ENCODE measurements at regions not wholly inside any gene's neighbourhood (a gene's known extent, or its start where the extent isn't known, plus 50 kb on each side); places are given as distances from the start of the nearest gene placed in this dataset.

DNA sequence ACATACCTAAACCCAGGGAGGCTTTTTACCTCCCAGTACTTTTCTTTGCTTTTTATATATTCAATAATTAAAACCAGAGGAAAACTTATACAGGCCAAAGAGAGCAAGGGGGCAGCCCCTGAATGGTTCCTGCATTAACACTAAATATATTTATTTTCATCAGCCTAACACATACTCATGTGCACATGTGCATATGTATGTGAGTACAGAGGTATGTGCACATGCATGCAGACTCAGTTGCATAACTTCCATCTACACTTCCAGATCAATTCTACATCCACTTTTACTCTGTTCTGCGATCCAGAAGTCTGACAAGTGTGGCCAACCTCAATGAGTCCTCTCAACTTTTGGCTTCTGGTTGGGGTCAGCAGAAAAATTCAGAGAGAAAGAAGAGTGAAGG, 794.2 kb downstream of the DHX35 start:
- Mint-ChIP-seq H3K27me3 (ENCODE audit: low read depth) (no peaks in the 10 kb centered on the region; the same call in 1 of the 2 replicates), H3K4me3 (no peak overlapping the region), H3K36me3 (no peaks in the 10 kb centered on the region), H3K27ac (no peak overlapping the region), H3K4me1 (no peaks in the 10 kb centered on the region), H3K9me3 (0 out of 2 replicates have a peak, but pooled peaks cover 3% of the 10 kb centered on the region)
- ATAC-seq, result no peak
- no peak for DNase-seq (ENCODE audit: low spot score)
- ChIA-PET POLR2A (no interaction called here), CTCF (no interaction called here)
- TF ChIP-seq, protein P1, sequence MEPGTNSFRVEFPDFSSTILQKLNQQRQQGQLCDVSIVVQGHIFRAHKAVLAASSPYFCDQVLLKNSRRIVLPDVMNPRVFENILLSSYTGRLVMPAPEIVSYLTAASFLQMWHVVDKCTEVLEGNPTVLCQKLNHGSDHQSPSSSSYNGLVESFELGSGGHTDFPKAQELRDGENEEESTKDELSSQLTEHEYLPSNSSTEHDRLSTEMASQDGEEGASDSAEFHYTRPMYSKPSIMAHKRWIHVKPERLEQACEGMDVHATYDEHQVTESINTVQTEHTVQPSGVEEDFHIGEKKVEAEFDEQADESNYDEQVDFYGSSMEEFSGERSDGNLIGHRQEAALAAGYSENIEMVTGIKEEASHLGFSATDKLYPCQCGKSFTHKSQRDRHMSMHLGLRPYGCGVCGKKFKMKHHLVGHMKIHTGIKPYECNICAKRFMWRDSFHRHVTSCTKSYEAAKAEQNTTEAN (CRISPR knock-in tag; IDR thresholded peaks at IDR 0.05), result no peak
- TF ChIP-seq TP53 (CRISPR knock-in tag; IDR thresholded peaks at IDR 0.05) (no peak), NR3C1 (CRISPR knock-in tag; conservative IDR thresholded peaks at IDR 0.05; ENCODE audit: low read depth) (no peak), EMX1 (CRISPR knock-in tag; IDR thresholded peaks at IDR 0.05) (no peak), FOXP1 (CRISPR knock-in tag; IDR thresholded peaks at IDR 0.05; ENCODE audit: borderline replicate concordance) (no peak), KAT7 (CRISPR knock-in tag; IDR thresholded peaks at IDR 0.05; ENCODE audit: borderline replicate concordance) (no peak), NFE2L1 (CRISPR knock-in tag; IDR thresholded peaks at IDR 0.05) (no peak), PRRX2 (CRISPR knock-in tag; IDR thresholded peaks at IDR 0.05) (no peak), NFATC4 (CRISPR knock-in tag; IDR thresholded peaks at IDR 0.05) (no peak), ELF4 (CRISPR knock-in tag; IDR thresholded peaks at IDR 0.05; ENCODE audit: low read depth) (no peak), FOXJ3 (CRISPR knock-in tag; IDR thresholded peaks at IDR 0.05; ENCODE audit: borderline replicate concordance) (no peak), ZNF232 (CRISPR knock-in tag; IDR thresholded peaks at IDR 0.05) (no peak), ESRRA (CRISPR knock-in tag; IDR thresholded peaks at IDR 0.05; ENCODE audit: borderline replicate concordance) (no peak)
- TF ChIP-seq, protein P2, sequence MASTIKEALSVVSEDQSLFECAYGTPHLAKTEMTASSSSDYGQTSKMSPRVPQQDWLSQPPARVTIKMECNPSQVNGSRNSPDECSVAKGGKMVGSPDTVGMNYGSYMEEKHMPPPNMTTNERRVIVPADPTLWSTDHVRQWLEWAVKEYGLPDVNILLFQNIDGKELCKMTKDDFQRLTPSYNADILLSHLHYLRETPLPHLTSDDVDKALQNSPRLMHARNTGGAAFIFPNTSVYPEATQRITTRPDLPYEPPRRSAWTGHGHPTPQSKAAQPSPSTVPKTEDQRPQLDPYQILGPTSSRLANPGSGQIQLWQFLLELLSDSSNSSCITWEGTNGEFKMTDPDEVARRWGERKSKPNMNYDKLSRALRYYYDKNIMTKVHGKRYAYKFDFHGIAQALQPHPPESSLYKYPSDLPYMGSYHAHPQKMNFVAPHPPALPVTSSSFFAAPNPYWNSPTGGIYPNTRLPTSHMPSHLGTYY (CRISPR knock-in tag; IDR thresholded peaks at IDR 0.05), result no peak
- TF ChIP-seq, protein P3, sequence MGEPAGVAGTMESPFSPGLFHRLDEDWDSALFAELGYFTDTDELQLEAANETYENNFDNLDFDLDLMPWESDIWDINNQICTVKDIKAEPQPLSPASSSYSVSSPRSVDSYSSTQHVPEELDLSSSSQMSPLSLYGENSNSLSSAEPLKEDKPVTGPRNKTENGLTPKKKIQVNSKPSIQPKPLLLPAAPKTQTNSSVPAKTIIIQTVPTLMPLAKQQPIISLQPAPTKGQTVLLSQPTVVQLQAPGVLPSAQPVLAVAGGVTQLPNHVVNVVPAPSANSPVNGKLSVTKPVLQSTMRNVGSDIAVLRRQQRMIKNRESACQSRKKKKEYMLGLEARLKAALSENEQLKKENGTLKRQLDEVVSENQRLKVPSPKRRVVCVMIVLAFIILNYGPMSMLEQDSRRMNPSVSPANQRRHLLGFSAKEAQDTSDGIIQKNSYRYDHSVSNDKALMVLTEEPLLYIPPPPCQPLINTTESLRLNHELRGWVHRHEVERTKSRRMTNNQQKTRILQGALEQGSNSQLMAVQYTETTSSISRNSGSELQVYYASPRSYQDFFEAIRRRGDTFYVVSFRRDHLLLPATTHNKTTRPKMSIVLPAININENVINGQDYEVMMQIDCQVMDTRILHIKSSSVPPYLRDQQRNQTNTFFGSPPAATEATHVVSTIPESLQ (CRISPR knock-in tag; IDR thresholded peaks at IDR 0.05), result no peak
- TF ChIP-seq, protein P4, sequence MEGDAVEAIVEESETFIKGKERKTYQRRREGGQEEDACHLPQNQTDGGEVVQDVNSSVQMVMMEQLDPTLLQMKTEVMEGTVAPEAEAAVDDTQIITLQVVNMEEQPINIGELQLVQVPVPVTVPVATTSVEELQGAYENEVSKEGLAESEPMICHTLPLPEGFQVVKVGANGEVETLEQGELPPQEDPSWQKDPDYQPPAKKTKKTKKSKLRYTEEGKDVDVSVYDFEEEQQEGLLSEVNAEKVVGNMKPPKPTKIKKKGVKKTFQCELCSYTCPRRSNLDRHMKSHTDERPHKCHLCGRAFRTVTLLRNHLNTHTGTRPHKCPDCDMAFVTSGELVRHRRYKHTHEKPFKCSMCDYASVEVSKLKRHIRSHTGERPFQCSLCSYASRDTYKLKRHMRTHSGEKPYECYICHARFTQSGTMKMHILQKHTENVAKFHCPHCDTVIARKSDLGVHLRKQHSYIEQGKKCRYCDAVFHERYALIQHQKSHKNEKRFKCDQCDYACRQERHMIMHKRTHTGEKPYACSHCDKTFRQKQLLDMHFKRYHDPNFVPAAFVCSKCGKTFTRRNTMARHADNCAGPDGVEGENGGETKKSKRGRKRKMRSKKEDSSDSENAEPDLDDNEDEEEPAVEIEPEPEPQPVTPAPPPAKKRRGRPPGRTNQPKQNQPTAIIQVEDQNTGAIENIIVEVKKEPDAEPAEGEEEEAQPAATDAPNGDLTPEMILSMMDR (IDR thresholded peaks at IDR 0.05), result no peak
- TF ChIP-seq, protein P5, sequence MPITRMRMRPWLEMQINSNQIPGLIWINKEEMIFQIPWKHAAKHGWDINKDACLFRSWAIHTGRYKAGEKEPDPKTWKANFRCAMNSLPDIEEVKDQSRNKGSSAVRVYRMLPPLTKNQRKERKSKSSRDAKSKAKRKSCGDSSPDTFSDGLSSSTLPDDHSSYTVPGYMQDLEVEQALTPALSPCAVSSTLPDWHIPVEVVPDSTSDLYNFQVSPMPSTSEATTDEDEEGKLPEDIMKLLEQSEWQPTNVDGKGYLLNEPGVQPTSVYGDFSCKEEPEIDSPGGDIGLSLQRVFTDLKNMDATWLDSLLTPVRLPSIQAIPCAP (CRISPR knock-in tag; IDR thresholded peaks at IDR 0.05), result no peak
- TF ChIP-seq, protein P6, sequence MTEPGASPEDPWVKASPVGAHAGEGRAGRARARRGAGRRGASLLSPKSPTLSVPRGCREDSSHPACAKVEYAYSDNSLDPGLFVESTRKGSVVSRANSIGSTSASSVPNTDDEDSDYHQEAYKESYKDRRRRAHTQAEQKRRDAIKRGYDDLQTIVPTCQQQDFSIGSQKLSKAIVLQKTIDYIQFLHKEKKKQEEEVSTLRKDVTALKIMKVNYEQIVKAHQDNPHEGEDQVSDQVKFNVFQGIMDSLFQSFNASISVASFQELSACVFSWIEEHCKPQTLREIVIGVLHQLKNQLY (CRISPR knock-in tag; IDR thresholded peaks at IDR 0.05), result no peak
- TF ChIP-seq, protein P7, sequence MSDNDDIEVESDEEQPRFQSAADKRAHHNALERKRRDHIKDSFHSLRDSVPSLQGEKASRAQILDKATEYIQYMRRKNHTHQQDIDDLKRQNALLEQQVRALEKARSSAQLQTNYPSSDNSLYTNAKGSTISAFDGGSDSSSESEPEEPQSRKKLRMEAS (CRISPR knock-in tag; IDR thresholded peaks at IDR 0.05), result no peak

Data from WTC11 (cell line).